SU-DHL-6 (cell line): ENCODE measurements at regions not wholly inside any gene's neighbourhood (a gene's known extent, or its start where the extent isn't known, plus 50 kb on each side); places are given as distances from the start of the nearest gene placed in this dataset.

Experiments used
- H2AFZ ChIP-seq: fragments of 200-600 bp; sonication (generic); 2 replicates; pipeline ENCODE4 v1.6.1; 2014; ENCODE audit warnings: low read depth, mild to moderate bottlenecking, moderate library complexity, mixed read lengths, antibody characterized with exemption, low read length; ENCODE audit not compliant: severe bottlenecking
- H3F3A ChIP-seq: fragments of 200-600 bp; shearing (Covaris generic); 2 replicates; pipeline ENCODE4 v1.6.0; 2016; ENCODE audit warnings: antibody characterized with exemption, mild to moderate bottlenecking; ENCODE audit not compliant: insufficient read depth
- H3K27ac ChIP-seq: fragments of 200-600 bp; sonication (generic); 2 replicates; pipeline ENCODE4 v1.5.1; 2016; ENCODE audit warnings: low read depth, mild to moderate bottlenecking, low read length, moderate library complexity, mixed read lengths
- H3K27me3 ChIP-seq: fragments of 200-600 bp; sonication (generic), shearing (Covaris generic); 2 replicates; pipeline ENCODE4 v1.6.0; 2014; ENCODE audit warnings: mild to moderate bottlenecking, low read length
- H3K36me3 ChIP-seq: fragments of 200-600 bp; sonication (generic); 2 replicates; pipeline ENCODE4 v1.6.1; 2014; ENCODE audit warnings: mild to moderate bottlenecking, low read length, mixed read lengths
- H3K4me2 ChIP-seq: fragments of 300-600, 200-600 bp; shearing (Covaris generic), sonication (generic); 2 replicates; pipeline ENCODE4 v1.6.0; 2014; ENCODE audit warnings: low read length, low read depth, mild to moderate bottlenecking; ENCODE audit not compliant: poor library complexity, severe bottlenecking
- H3K4me3 ChIP-seq: fragments of 200-600 bp; sonication (generic); 2 replicates; pipeline ENCODE4 v1.5.1; 2014; ENCODE audit warnings: antibody characterized with exemption, low read length, mild to moderate bottlenecking, mixed read lengths; ENCODE audit not compliant: insufficient read depth, poor library complexity, severe bottlenecking
- H3K79me2 ChIP-seq: fragments of 200-600 bp; sonication (generic); 2 replicates; pipeline ENCODE4 v1.6.1; 2014; ENCODE audit warnings: mild to moderate bottlenecking, low read length, moderate library complexity; ENCODE audit not compliant: insufficient read depth
- H3K9ac ChIP-seq: fragments of 200-600 bp; sonication (generic); 2 replicates; pipeline ENCODE4 v1.7.0; 2014; ENCODE audit warnings: mild to moderate bottlenecking, low read length
- H3K9me2 ChIP-seq: fragments of 200-600 bp; sonication (generic); replicated peaks from 2 replicates; pipeline ENCODE4 v1.6.1; 2014; ENCODE audit warnings: low read length; ENCODE audit not compliant: insufficient read depth
- H3K9me3 ChIP-seq: fragments of 200-600 bp; sonication (generic); 2 replicates; pipeline ENCODE4 v1.6.1; 2014; ENCODE audit warnings: low read length, mixed read lengths; ENCODE audit not compliant: insufficient read depth
- H4K20me1 ChIP-seq: fragments of 200-600 bp; sonication (generic); 2 replicates; pipeline ENCODE4 v1.6.1; 2014; ENCODE audit warnings: low read depth, mild to moderate bottlenecking, antibody characterized with exemption, low read length, moderate library complexity, mixed read lengths
- CTCF ChIP-seq: fragments of 200-600 bp; sonication (generic); IDR thresholded peaks from one replicate; pipeline ENCODE4 v1.5.1; 2017; ENCODE audit warnings: antibody characterized with exemption, mild to moderate bottlenecking, low read length, moderate library complexity; ENCODE audit not compliant: insufficient read depth, poor library complexity, severe bottlenecking
- EZH2phosphoT487 ChIP-seq: fragments of 200-600 bp; sonication (generic), shearing (Covaris generic); conservative IDR thresholded peaks from 2 replicates; pipeline ENCODE4 v1.6.1; 2018; ENCODE audit warnings: mild to moderate bottlenecking, antibody characterized with exemption, low read length, moderate library complexity, mixed read lengths

- no peak overlapping the region for H3K4me2 ChIP-seq
- no peaks in the 10 kb centered on the region for H3K9me3 ChIP-seq
- no peak overlapping the region for H3K9ac ChIP-seq
- H3K4me3 ChIP-seq = no peak overlapping the region
- no peaks in the 10 kb centered on the region for H4K20me1 ChIP-seq
- no peaks in the 10 kb centered on the region for H3K9me2 ChIP-seq
- no peak overlapping the region for H2AFZ ChIP-seq
- no peaks in the 10 kb centered on the region for H3F3A ChIP-seq
- no peaks in the 10 kb centered on the region for H3K36me3 ChIP-seq
- no peaks in the 10 kb centered on the region for H3K79me2 ChIP-seq
- no peak overlapping the region for H3K27ac ChIP-seq
- TF ChIP-seq CTCF = no peak
- TF ChIP-seq EZH2phosphoT487 = no peak
- no peaks in the 10 kb centered on the region for H3K27me3 ChIP-seq
Measured at GRCh38 chr2:41420219-41420618, 627.6 kb upstream of the PKDCC start.

DNA sequence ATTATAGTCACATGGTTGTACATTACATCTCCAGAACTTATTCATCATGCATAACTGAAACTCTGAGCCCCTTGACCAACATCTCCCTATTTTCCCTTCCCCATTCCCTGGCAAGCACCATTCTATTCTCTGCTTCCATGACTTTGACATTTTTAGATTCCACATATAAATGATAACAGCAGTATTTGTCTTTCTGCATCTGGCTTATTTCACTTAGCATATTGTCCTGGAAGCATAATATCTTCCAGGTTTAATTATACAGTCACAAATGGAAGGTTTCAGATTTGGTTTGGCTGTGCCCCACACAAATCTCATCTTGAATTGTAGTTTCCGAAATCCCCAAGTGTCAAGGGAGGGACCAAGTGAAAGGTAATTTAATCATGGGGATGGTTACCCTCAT, 626.9 kb upstream of the PKDCC start:
- H3K4me2 ChIP-seq = no peak overlapping the region

DNA sequence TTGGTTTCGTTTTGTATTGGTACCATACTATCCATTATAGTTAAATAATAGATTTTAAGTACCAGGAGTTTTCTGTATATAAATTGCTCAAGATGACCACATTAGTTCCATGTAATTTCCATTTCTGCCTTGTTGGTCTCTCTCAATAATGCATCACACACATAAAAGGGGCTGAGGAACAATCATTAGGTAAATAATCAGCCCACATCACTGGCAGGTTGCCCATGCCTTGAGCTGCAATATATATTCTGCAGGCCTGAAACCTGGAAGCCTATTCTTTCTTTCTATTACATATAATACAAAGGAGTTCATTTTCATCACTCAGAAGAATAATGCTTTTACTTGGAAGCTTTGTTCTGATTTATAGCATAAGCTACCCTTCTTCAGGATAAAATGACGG, 616.1 kb upstream of the PKDCC start:
- no peak for TF ChIP-seq EZH2phosphoT487
- TF ChIP-seq CTCF = no peak
- H3K9me3 ChIP-seq = no peaks in the 10 kb centered on the region

More for the DNA sequence above, 626.9 kb upstream of the PKDCC start:
- no peaks in the 10 kb centered on the region for H3K36me3 ChIP-seq
- H3K9ac ChIP-seq = no peak overlapping the region
- H3K27ac ChIP-seq = no peak overlapping the region
- H3K4me3 ChIP-seq = no peak overlapping the region
- no peaks in the 10 kb centered on the region for H3K79me2 ChIP-seq
- no peaks in the 10 kb centered on the region for H3K9me2 ChIP-seq
- no peaks in the 10 kb centered on the region for H3K9me3 ChIP-seq
- TF ChIP-seq CTCF (no peak), EZH2phosphoT487 (no peak)
- no peaks in the 10 kb centered on the region for H3F3A ChIP-seq
- no peaks in the 10 kb centered on the region for H3K27me3 ChIP-seq
- H4K20me1 ChIP-seq = no peaks in the 10 kb centered on the region
- H2AFZ ChIP-seq = no peak overlapping the region

More for the DNA sequence above, 616.1 kb upstream of the PKDCC start:
- no peak overlapping the region for H2AFZ ChIP-seq
- no peak overlapping the region for H3K4me3 ChIP-seq
- no peaks in the 10 kb centered on the region for H3K9me2 ChIP-seq
- no peak overlapping the region for H3K27ac ChIP-seq
- no peaks in the 10 kb centered on the region for H3K79me2 ChIP-seq
- no peaks in the 10 kb centered on the region for H4K20me1 ChIP-seq
- H3K36me3 ChIP-seq = no peaks in the 10 kb centered on the region
- H3F3A ChIP-seq = no peaks in the 10 kb centered on the region
- H3K4me2 ChIP-seq = no peak overlapping the region
- H3K27me3 ChIP-seq = no peaks in the 10 kb centered on the region
- H3K9ac ChIP-seq = no peak overlapping the region
